ENCODE measurements at regions not wholly inside any gene's neighbourhood (a gene's known extent, or its start where the extent isn't known, plus 50 kb on each side); places are given as distances from the start of the nearest gene placed in this dataset.

DNA sequence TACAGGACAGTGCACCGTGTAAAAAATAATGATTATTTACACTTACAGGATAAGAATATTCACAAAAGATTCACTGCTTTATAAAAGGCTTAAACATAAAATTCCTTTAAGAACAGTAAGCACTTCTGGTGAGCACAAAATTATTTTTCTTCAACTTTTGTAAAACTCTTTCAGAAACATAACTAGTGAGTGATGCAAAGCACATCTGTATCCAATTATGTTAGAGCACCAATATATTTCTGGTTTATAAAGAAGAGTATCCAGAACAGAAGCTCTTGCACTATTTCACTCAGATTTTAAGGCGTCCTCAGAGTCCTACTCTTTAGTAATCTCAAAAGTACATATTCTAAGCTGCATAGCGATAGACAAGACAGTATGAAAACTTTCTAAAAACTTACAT, 276.0 kb downstream of the C4orf33 start:
- H3K27me3 ChIP-seq: no peaks in the 10 kb centered on the region
- no peak for DNase-seq (ENCODE audit: low spot score)
- H3K27ac ChIP-seq: no peak overlapping the region
- no peaks in the 10 kb centered on the region for H3K9me3 ChIP-seq (ENCODE audit: low read depth)
- H3K79me2 ChIP-seq: no peaks in the 10 kb centered on the region
- no peaks in the 10 kb centered on the region for H3K9me2 ChIP-seq (replicated peaks; ENCODE audit: insufficient read depth)
- H3K36me3 ChIP-seq (replicated peaks; ENCODE audit: insufficient read depth, low read depth): no peaks in the 10 kb centered on the region
- H4K20me1 ChIP-seq (ENCODE audit: insufficient read depth, poor library complexity, severe bottlenecking): no peaks in the 10 kb centered on the region
- H2AFZ ChIP-seq: no peak overlapping the region
- H3K4me2 ChIP-seq: no peak overlapping the region
- H3K4me3 ChIP-seq: no peak overlapping the region
- WGBS (ENCODE audit: low lambda C conversion rate, missing lambda C conversion rate): 67% methylated on average over 3 of the region's 3 CpGs
- H3K4me1 ChIP-seq (ENCODE audit: insufficient read depth): no peaks in the 10 kb centered on the region
- no peak for TF ChIP-seq EZH2 (IDR thresholded peaks at IDR 0.05; ENCODE audit: borderline replicate concordance)
- TF ChIP-seq, protein P1, sequence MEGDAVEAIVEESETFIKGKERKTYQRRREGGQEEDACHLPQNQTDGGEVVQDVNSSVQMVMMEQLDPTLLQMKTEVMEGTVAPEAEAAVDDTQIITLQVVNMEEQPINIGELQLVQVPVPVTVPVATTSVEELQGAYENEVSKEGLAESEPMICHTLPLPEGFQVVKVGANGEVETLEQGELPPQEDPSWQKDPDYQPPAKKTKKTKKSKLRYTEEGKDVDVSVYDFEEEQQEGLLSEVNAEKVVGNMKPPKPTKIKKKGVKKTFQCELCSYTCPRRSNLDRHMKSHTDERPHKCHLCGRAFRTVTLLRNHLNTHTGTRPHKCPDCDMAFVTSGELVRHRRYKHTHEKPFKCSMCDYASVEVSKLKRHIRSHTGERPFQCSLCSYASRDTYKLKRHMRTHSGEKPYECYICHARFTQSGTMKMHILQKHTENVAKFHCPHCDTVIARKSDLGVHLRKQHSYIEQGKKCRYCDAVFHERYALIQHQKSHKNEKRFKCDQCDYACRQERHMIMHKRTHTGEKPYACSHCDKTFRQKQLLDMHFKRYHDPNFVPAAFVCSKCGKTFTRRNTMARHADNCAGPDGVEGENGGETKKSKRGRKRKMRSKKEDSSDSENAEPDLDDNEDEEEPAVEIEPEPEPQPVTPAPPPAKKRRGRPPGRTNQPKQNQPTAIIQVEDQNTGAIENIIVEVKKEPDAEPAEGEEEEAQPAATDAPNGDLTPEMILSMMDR (IDR thresholded peaks at IDR 0.05; ENCODE audit: poor library complexity): no peak
- no peak for TF ChIP-seq EZH2phosphoT487 (IDR thresholded peaks at IDR 0.05; ENCODE audit: low read depth, severe bottlenecking, unreplicated experiment)

DNA sequence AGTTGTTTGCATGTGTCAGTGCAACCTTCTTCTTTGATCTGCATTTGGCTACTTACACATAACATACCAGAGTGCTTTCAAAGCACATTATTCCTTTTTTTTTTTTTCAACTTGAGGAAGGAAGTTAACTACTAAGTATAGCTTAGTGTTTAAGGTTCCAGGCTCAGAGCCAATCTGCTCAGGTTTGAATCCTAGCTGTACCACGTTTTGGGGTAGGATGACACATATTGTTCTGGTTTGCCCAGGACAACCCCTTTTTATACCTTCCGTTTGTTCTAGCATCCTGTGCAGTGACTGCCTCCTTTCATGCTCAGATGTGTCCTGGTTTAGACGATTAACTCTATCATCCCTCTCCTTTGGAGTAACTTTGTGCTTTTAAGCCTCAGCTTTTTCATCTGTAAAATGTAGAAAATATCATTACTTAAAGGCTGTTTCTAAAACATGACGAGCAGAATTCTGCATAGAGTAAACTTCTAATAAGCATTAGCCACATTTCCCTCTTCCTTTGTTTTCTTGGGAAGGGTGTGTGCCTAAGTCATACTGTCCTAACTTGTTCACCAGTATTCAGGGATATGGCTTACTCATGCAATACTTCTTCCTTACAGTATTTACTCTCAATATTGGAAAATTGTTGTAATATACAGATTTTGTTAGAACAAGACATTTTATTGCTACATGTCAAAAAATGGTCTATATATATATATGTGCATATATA, 281.3 kb downstream of the C4orf33 start:
- no peak overlapping the region for H3K4me3 ChIP-seq
- H3K4me1 ChIP-seq (ENCODE audit: insufficient read depth): no peaks in the 10 kb centered on the region
- TF ChIP-seq, protein P1 (IDR thresholded peaks at IDR 0.05; ENCODE audit: poor library complexity): no peak
- no peak for TF ChIP-seq EZH2phosphoT487 (IDR thresholded peaks at IDR 0.05; ENCODE audit: low read depth, severe bottlenecking, unreplicated experiment)
- no peak for TF ChIP-seq EZH2 (IDR thresholded peaks at IDR 0.05; ENCODE audit: borderline replicate concordance)
- no peak overlapping the region for H3K27ac ChIP-seq
- DNase-seq (ENCODE audit: low spot score): no peak
- H4K20me1 ChIP-seq (ENCODE audit: insufficient read depth, poor library complexity, severe bottlenecking): no peaks in the 10 kb centered on the region
- WGBS (ENCODE audit: low lambda C conversion rate, missing lambda C conversion rate): 47% methylated on average over 4 of the region's 4 CpGs
- no peaks in the 10 kb centered on the region for H3K36me3 ChIP-seq (replicated peaks; ENCODE audit: insufficient read depth, low read depth)
- H3K79me2 ChIP-seq: no peaks in the 10 kb centered on the region
- H2AFZ ChIP-seq: no peak overlapping the region
- no peaks in the 10 kb centered on the region for H3K9me2 ChIP-seq (replicated peaks; ENCODE audit: insufficient read depth)
- H3K4me2 ChIP-seq: no peak overlapping the region
- H3K9me3 ChIP-seq (ENCODE audit: low read depth): no peaks in the 10 kb centered on the region
- no peaks in the 10 kb centered on the region for H3K27me3 ChIP-seq

DNA sequence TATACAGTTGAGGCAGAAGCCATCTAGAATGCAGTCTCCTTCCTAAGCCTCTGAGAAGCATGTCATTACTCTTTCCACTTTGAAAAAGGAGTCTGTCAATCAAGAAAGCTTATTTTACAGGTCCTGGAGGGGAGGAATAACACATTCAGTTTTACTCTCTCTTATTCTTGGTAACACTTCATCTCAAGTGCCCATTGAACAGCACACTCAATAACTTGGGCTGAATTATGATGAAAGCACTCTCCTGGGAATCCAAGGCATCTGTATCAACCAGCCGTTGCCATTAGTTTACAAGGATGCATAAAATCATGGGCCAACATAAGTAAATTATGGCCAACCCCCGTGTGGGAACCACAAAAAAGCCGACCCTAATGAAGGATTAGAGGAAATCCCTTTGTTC, 282.4 kb downstream of the C4orf33 start:
- TF ChIP-seq EZH2phosphoT487 (IDR thresholded peaks at IDR 0.05; ENCODE audit: low read depth, severe bottlenecking, unreplicated experiment): no peak
- TF ChIP-seq, protein P1 (IDR thresholded peaks at IDR 0.05; ENCODE audit: poor library complexity): no peak
- TF ChIP-seq EZH2 (IDR thresholded peaks at IDR 0.05; ENCODE audit: borderline replicate concordance): no peak
- no peak overlapping the region for H3K4me3 ChIP-seq
- H3K4me2 ChIP-seq: no peak overlapping the region
- H3K9me3 ChIP-seq (ENCODE audit: low read depth): no peaks in the 10 kb centered on the region
- no peak for DNase-seq (ENCODE audit: low spot score)
- no peaks in the 10 kb centered on the region for H3K27me3 ChIP-seq
- no peaks in the 10 kb centered on the region for H3K9me2 ChIP-seq (replicated peaks; ENCODE audit: insufficient read depth)
- H3K4me1 ChIP-seq (ENCODE audit: insufficient read depth): no peaks in the 10 kb centered on the region
- 41% methylated on average over 3 of the region's 3 CpGs for WGBS (ENCODE audit: low lambda C conversion rate, missing lambda C conversion rate)
- no peaks in the 10 kb centered on the region for H4K20me1 ChIP-seq (ENCODE audit: insufficient read depth, poor library complexity, severe bottlenecking)
- no peaks in the 10 kb centered on the region for H3K36me3 ChIP-seq (replicated peaks; ENCODE audit: insufficient read depth, low read depth)
- H3K27ac ChIP-seq: no peak overlapping the region
- H2AFZ ChIP-seq: no peak overlapping the region
- no peaks in the 10 kb centered on the region for H3K79me2 ChIP-seq

Measured in hepatocyte (in vitro differentiated cells).